ENCODE measurements at regions not wholly inside any gene's neighbourhood (a gene's known extent, or its start where the extent isn't known, plus 50 kb on each side); places are given as distances from the start of the nearest gene placed in this dataset.

GRCh38 chr2:240319855-240320203 lies 115.6 kb upstream of the GPC1 start:
- DNase-seq (ENCODE audit: low read depth in 2 of 2): no peak

GRCh38 chr2:240320204-240320993 lies 115.1 kb upstream of the GPC1 start:
- no peak for DNase-seq (ENCODE audit: low read depth in 2 of 2)

GRCh38 chr2:240322231-240322955 lies 113.1 kb upstream of the GPC1 start:
- no peak for DNase-seq (ENCODE audit: low read depth in 2 of 2)

GRCh38 chr2:240322991-240323390 lies 112.5 kb upstream of the GPC1 start:
- DNase-seq (ENCODE audit: low read depth in 2 of 2): no peak

- no peak for DNase-seq (ENCODE audit: low read depth in 2 of 2)
These were observed 111.7 kb upstream of the GPC1 start for GRCh38 chr2:240323601-240324291.

GRCh38 chr2:240324312-240325015 lies 111.0 kb upstream of the GPC1 start:
- no peak for DNase-seq (ENCODE audit: low read depth in 2 of 2)

GRCh38 chr2:240325016-240326007 lies 110.2 kb upstream of the GPC1 start:
- DNase-seq (ENCODE audit: low read depth in 2 of 2): no peak

- no peak for DNase-seq (ENCODE audit: low read depth in 2 of 2)
These were observed 109.2 kb upstream of the GPC1 start for GRCh38 chr2:240326246-240326645.

GRCh38 chr2:240326886-240327285 lies 108.6 kb upstream of the GPC1 start:
- no peak for DNase-seq (ENCODE audit: low read depth in 2 of 2)

- DNase-seq (ENCODE audit: low read depth in 2 of 2): no peak
These were observed 107.9 kb upstream of the GPC1 start for GRCh38 chr2:240327566-240327965.

GRCh38 chr2:240328526-240328925 lies 106.9 kb upstream of the GPC1 start:
- DNase-seq (ENCODE audit: low read depth in 2 of 2): no peak

GRCh38 chr2:240329116-240329665 lies 106.3 kb upstream of the GPC1 start:
- no peak for DNase-seq (ENCODE audit: low read depth in 2 of 2)

GRCh38 chr2:240329778-240330177 lies 105.7 kb upstream of the GPC1 start:
- no peak for DNase-seq (ENCODE audit: low read depth in 2 of 2)

GRCh38 chr2:240333985-240334384 lies 101.5 kb upstream of the GPC1 start:
- no peak for DNase-seq (ENCODE audit: low read depth in 2 of 2)

GRCh38 chr2:240335061-240335460 lies 100.4 kb upstream of the GPC1 start:
- no peak for DNase-seq (ENCODE audit: low read depth in 2 of 2)

- no peak for DNase-seq (ENCODE audit: low read depth in 2 of 2)
These were observed 98.5 kb upstream of the GPC1 start for GRCh38 chr2:240336820-240337427.

GRCh38 chr2:240338274-240338673 lies 97.2 kb upstream of the GPC1 start:
- no peak for DNase-seq (ENCODE audit: low read depth in 2 of 2)

GRCh38 chr2:240339411-240340360 lies 95.8 kb upstream of the GPC1 start:
- no peak for DNase-seq (ENCODE audit: low read depth in 2 of 2)

- no peak for DNase-seq (ENCODE audit: low read depth in 2 of 2)
These were observed 95.1 kb upstream of the GPC1 start for GRCh38 chr2:240340361-240340761.
